HG02763 (cell line): ENCODE measurements at regions not wholly inside any gene's neighbourhood (a gene's known extent, or its start where the extent isn't known, plus 50 kb on each side); places are given as distances from the start of the nearest gene placed in this dataset.
"Not testable (repeated sequence)": the region's sequence is repeated elsewhere in the genome, so short reads cannot be mapped to it uniquely, and the experiment has no call there.

Source experiments
- ATAC-seq: cut with Tn5 transposase; IDR thresholded peaks from one replicate; pipeline ENCODE4 v1.9.1; 2021; ENCODE audit warnings: mild to moderate bottlenecking, moderate library complexity; ENCODE audit not compliant: unreplicated experiment

- not testable (repeated sequence) for ATAC-seq
Measured at GRCh38 chr3:125791021-125791420, 178.0 kb upstream of the ROPN1B start.

- ATAC-seq = not testable (repeated sequence)
Measured at GRCh38 chr3:125810010-125810409, 159.0 kb upstream of the ROPN1B start.

- not testable (repeated sequence) for ATAC-seq
Measured at GRCh38 chr3:125822175-125822574, 146.8 kb upstream of the ROPN1B start.

- not testable (repeated sequence) for ATAC-seq
Measured at GRCh38 chr3:125831005-125831750, 137.8 kb upstream of the ROPN1B start.

- not testable (repeated sequence) for ATAC-seq
Measured at GRCh38 chr3:125835562-125835961, 133.4 kb upstream of the ROPN1B start.

GRCh38 chr3:125836011-125836551 is 132.9 kb upstream of the ROPN1B start:
- not testable (repeated sequence) for ATAC-seq

- not testable (repeated sequence) for ATAC-seq
Measured at GRCh38 chr3:125836786-125837185, 132.2 kb upstream of the ROPN1B start.

- not testable (repeated sequence) for ATAC-seq
Measured at GRCh38 chr3:125838857-125839256, 130.1 kb upstream of the ROPN1B start.

GRCh38 chr3:125840465-125840864 is 128.5 kb upstream of the ROPN1B start:
- not testable (repeated sequence) for ATAC-seq

- not testable (repeated sequence) for ATAC-seq
Measured at GRCh38 chr3:125847966-125848365, 121.0 kb upstream of the ROPN1B start.

- ATAC-seq = not testable (repeated sequence)
Measured at GRCh38 chr3:125855006-125855405, 114.0 kb upstream of the ROPN1B start.

- not testable (repeated sequence) for ATAC-seq
Measured at GRCh38 chr3:125860547-125860946, 108.4 kb upstream of the ROPN1B start.

- not testable (repeated sequence) for ATAC-seq
Measured at GRCh38 chr3:125862841-125863254, 106.1 kb upstream of the ROPN1B start.

- ATAC-seq = not testable (repeated sequence)
Measured at GRCh38 chr3:125864532-125864931, 104.4 kb upstream of the ROPN1B start.

GRCh38 chr3:125886006-125886405 is 83.0 kb upstream of the ROPN1B start:
- not testable (repeated sequence) for ATAC-seq

- not testable (repeated sequence) for ATAC-seq
Measured at GRCh38 chr3:125899181-125899580, 69.8 kb upstream of the ROPN1B start.

- ATAC-seq = not testable (repeated sequence)
Measured at GRCh38 chr3:125901473-125901872, 67.5 kb upstream of the ROPN1B start.

- ATAC-seq = not testable (repeated sequence)
Measured at GRCh38 chr3:125903780-125904455, 65.1 kb upstream of the ROPN1B start.

GRCh38 chr3:125907279-125907678 is 61.7 kb upstream of the ROPN1B start:
- ATAC-seq = not testable (repeated sequence)

- not testable (repeated sequence) for ATAC-seq
Measured at GRCh38 chr3:125910851-125911250, 58.1 kb upstream of the ROPN1B start.

- ATAC-seq = not testable (repeated sequence)
Measured at GRCh38 chr3:125914608-125915436, 54.2 kb upstream of the ROPN1B start.
